ENCODE measurements at regions not wholly inside any gene's neighbourhood (a gene's known extent, or its start where the extent isn't known, plus 50 kb on each side); places are given as distances from the start of the nearest gene placed in this dataset.

DNA sequence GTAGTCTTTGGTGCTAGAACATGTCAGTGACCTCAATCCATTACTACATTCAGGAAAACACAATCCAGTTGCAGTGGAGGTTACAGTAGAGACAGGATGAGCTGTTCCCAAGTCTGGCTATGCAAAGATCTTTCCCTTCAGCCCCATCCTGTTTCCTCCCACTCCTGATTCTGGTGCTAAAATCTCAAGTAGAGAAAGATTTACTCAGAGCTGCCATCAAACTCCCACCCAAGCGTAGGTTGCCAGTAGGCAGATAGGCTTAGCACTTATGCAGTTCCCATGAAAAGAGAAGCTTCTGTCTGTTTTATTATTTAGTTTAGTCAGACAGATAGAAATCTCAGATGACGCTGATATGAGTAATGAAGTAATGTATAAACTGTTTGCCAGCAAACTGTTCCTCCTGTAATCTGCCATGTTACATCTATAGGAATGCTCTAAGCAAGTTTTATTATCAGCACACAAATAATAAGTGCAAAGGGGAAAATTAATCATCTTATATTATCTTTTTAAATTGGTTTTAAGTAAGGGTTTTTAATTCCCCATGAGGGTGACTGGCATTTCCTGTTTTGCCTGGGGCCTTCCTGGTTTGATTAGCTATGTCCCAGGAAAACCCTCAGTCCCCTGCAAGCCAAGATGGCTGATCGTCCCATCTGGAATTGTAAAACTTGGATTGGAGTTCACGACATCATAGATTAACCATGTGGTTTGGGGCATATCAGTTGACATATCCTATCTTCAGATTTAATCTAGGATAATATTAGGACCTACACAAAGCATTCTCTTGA is 188.3 kb upstream of the PALMD start:
- TF ChIP-seq GTF3A (CRISPR knock-in tag; conservative IDR thresholded peaks at IDR 0.05) (no peak), GLI4 (CRISPR knock-in tag; IDR thresholded peaks at IDR 0.05; ENCODE audit: borderline replicate concordance) (no peak), ZNF720 (CRISPR knock-in tag; IDR thresholded peaks at IDR 0.05) (no peak)
